Caco-2 (cell line): ENCODE measurements at regions not wholly inside any gene's neighbourhood (a gene's known extent, or its start where the extent isn't known, plus 50 kb on each side); places are given as distances from the start of the nearest gene placed in this dataset.

Source experiments
- BruUV-seq: library from RNA; stranded (reverse); fragments of 400-500 nt; replicated peaks from 2 replicates; lab custom pipeline; 2021; lab: Mats Ljungman, UMichigan
- CTCF ChIA-PET: fragments of 300-600 bp; sonication (Branson Sonifier 250); formaldehyde crosslinking; loops from one replicate; lab custom pipeline; 2022; ENCODE audit warnings: antibody characterized with exemption; lab: Charles Lee
- POLR2A ChIA-PET: fragments of 300-600 bp; sonication (Branson Sonifier 250); formaldehyde crosslinking; loops from one replicate; lab custom pipeline; 2022; ENCODE audit warnings: antibody characterized with exemption; lab: Charles Lee
- DNase-seq, 2 experiments: peaks; one replicate each; pipeline versions ENCODE4 v3.0.0 to v3.0.0-alpha.2; 2020 to 2022
- H3K27me3 ChIP-seq: replicated peaks from 2 replicates; pipeline ENCODE4 v1.6.0; 2011; ENCODE audit warnings: low read length; ENCODE audit not compliant: control insufficient read depth, insufficient read depth
- H3K36me3 ChIP-seq: 2 replicates; pipeline ENCODE4 v1.5.1; 2011; ENCODE audit warnings: low read length; ENCODE audit not compliant: control insufficient read depth, insufficient read depth
- H3K4me1 ChIP-seq: fragments of 250-450 bp; sonication (Bioruptor Pico); 2 replicates; pipeline ENCODE4 v1.5.1; 2020; ENCODE audit warnings: mild to moderate bottlenecking
- H3K4me3 ChIP-seq: 2 replicates; pipeline ENCODE4 v1.5.1; 2011; ENCODE audit warnings: low read depth, mild to moderate bottlenecking, control low read depth, low read length
- H3K9me3 ChIP-seq: fragments of 250-450 bp; sonication (Bioruptor Pico); 2 replicates; pipeline ENCODE4 v1.5.1; 2020; ENCODE audit warnings: mild to moderate bottlenecking, moderate library complexity
- H3K27ac Mint-ChIP-seq: one replicate; pipeline ENCODE4 v1.8.0; 2022; ENCODE audit warnings: mixed read lengths; ENCODE audit not compliant: unreplicated experiment
- H3K27me3 Mint-ChIP-seq: one replicate; pipeline ENCODE4 v1.8.0; 2022; ENCODE audit warnings: mixed read lengths; ENCODE audit not compliant: insufficient read depth, unreplicated experiment
- H3K36me3 Mint-ChIP-seq: one replicate; pipeline ENCODE4 v1.8.0; 2022; ENCODE audit warnings: mild to moderate bottlenecking, mixed read lengths; ENCODE audit not compliant: insufficient read depth, unreplicated experiment
- H3K4me1 Mint-ChIP-seq: one replicate; pipeline ENCODE4 v1.8.0; 2022; ENCODE audit warnings: low read depth, mixed read lengths; ENCODE audit not compliant: unreplicated experiment
- H3K4me3 Mint-ChIP-seq: one replicate; pipeline ENCODE4 v1.8.0; 2022; ENCODE audit warnings: mild to moderate bottlenecking, moderate library complexity, mixed read lengths; ENCODE audit not compliant: unreplicated experiment
- H3K9me3 Mint-ChIP-seq: one replicate; pipeline ENCODE4 v1.8.0; 2022; ENCODE audit warnings: mixed read lengths; ENCODE audit not compliant: unreplicated experiment
- CTCF ChIP-seq, 2 experiments: fragments of 200-600 bp in 1 of 2; IDR thresholded peaks; 1 replicate in 1 of 2; 2 replicates in 1 of 2; pipeline versions ENCODE4 v1.5.1 to v1.8.0; 2011 to 2022; ENCODE audit warnings: antibody characterized with exemption in 1 of 2, control low read depth in 1 of 2, inconsistent platforms in 1 of 2, low read depth in 1 of 2, low read length in 1 of 2, mild to moderate bottlenecking in 1 of 2, moderate library complexity in 1 of 2; ENCODE audit not compliant: insufficient read depth in 1 of 2, severe bottlenecking in 1 of 2, unreplicated experiment in 1 of 2
- intact Hi-C: fragments of 100-400 bp; cut with micrococcal nuclease; formaldehyde crosslinking; loops from one replicate; pipeline ENCODE4 v1.10.0; 2022; ENCODE audit not compliant: unreplicated experiment

- no peak for TF ChIP-seq CTCF (IDR thresholded peaks at IDR 0.05; ENCODE audit: insufficient read depth in 1 of 2, low read depth in 1 of 2, low read length in 1 of 2, severe bottlenecking in 1 of 2, unreplicated experiment in 1 of 2)
- intact Hi-C loops: no loop called here
- H3K4me1 Mint-ChIP-seq: no peaks in the 10 kb centered on the region
- no peaks in the 10 kb centered on the region for H3K27me3 Mint-ChIP-seq
- Histone ChIP-seq H3K27me3 (no peaks in the 10 kb centered on the region), H3K4me1 (no peaks in the 10 kb centered on the region), H3K9me3 (no peaks in the 10 kb centered on the region), H3K36me3 (no peaks in the 10 kb centered on the region), H3K4me3 (no peak overlapping the region)
- H3K36me3 Mint-ChIP-seq: no peaks in the 10 kb centered on the region
- CTCF ChIA-PET: no interaction called here
- no TSS peak for BruUV-seq
- H3K27ac Mint-ChIP-seq: no peak overlapping the region
- DNase-seq: no peak
- POLR2A ChIA-PET: no interaction called here
- H3K4me3 Mint-ChIP-seq: no peak overlapping the region
- H3K9me3 Mint-ChIP-seq: no peaks in the 10 kb centered on the region
These were observed 860.8 kb downstream of the BRINP3 start for GRCh38 chr1:189616893-189617292.

GRCh38 chr1:189619682-189620332, 857.9 kb downstream of the BRINP3 start:
- Mint-ChIP-seq H3K27ac (no peak overlapping the region), H3K9me3 (no peaks in the 10 kb centered on the region), H3K27me3 (no peaks in the 10 kb centered on the region), H3K4me3 (no peak overlapping the region), H3K4me1 (no peaks in the 10 kb centered on the region), H3K36me3 (no peaks in the 10 kb centered on the region)
- ChIA-PET CTCF (no interaction called here), POLR2A (no interaction called here)
- no peak overlapping the region for H3K4me3 ChIP-seq
- TF ChIP-seq CTCF (IDR thresholded peaks at IDR 0.05; ENCODE audit: insufficient read depth in 1 of 2, low read depth in 1 of 2, low read length in 1 of 2, severe bottlenecking in 1 of 2, unreplicated experiment in 1 of 2): no peak
- no peaks in the 10 kb centered on the region for H3K27me3 ChIP-seq
- no TSS peak for BruUV-seq
- H3K9me3 ChIP-seq: no peaks in the 10 kb centered on the region
- DNase-seq: no peak
- intact Hi-C loops: loop anchor here (1.0 kb wide), 1 partner anchor 53 kb away; no protein-coding TSS in a partner anchor
- H3K4me1 ChIP-seq: no peaks in the 10 kb centered on the region
- no peaks in the 10 kb centered on the region for H3K36me3 ChIP-seq

GRCh38 chr1:189620471-189620870, 857.2 kb downstream of the BRINP3 start:
- Mint-ChIP-seq H3K27me3 (no peaks in the 10 kb centered on the region), H3K27ac (no peak overlapping the region), H3K9me3 (no peaks in the 10 kb centered on the region), H3K36me3 (no peaks in the 10 kb centered on the region), H3K4me1 (no peaks in the 10 kb centered on the region), H3K4me3 (no peak overlapping the region)
- ChIA-PET POLR2A (no interaction called here), CTCF (no interaction called here)
- H3K4me3 ChIP-seq: no peak overlapping the region
- no peak for DNase-seq
- no peaks in the 10 kb centered on the region for H3K9me3 ChIP-seq
- intact Hi-C loops: loop anchor here (1.0 kb wide), 1 partner anchor 53 kb away; no protein-coding TSS in a partner anchor
- H3K4me1 ChIP-seq: no peaks in the 10 kb centered on the region
- no peaks in the 10 kb centered on the region for H3K36me3 ChIP-seq
- H3K27me3 ChIP-seq: no peaks in the 10 kb centered on the region
- no TSS peak for BruUV-seq
- no peak for TF ChIP-seq CTCF (IDR thresholded peaks at IDR 0.05; ENCODE audit: insufficient read depth in 1 of 2, low read depth in 1 of 2, low read length in 1 of 2, severe bottlenecking in 1 of 2, unreplicated experiment in 1 of 2)
